H1 (cell line): ENCODE measurements at regions not wholly inside any gene's neighbourhood (a gene's known extent, or its start where the extent isn't known, plus 50 kb on each side); places are given as distances from the start of the nearest gene placed in this dataset.

Experiments used
- CTCF ChIA-PET: fragments of 300-600 bp; sonication (Branson Sonifier 250); formaldehyde crosslinking; loops from one replicate; lab custom pipeline; 2021; ENCODE audit not compliant: partially characterized antibody; lab: Charles Lee
- POLR2A ChIA-PET: fragments of 300-600 bp; sonication (Branson Sonifier 250); formaldehyde crosslinking; loops from one replicate; lab custom pipeline; 2021; ENCODE audit warnings: inconsistent platforms; ENCODE audit not compliant: partially characterized antibody; lab: Charles Lee
- DNase-seq, 2 experiments: peaks; one replicate each; pipeline versions ENCODE4 v3.0.0 to v3.0.0-alpha.2; 2010 to 2022; ENCODE audit warnings: low spot score in 2 of 2, low read depth in 1 of 2, mixed read lengths in 1 of 2
- FAIRE-seq: peaks from 2 replicates; lab custom pipeline; 2011; peaks lifted over from hg19 to GRCh38; lab: Jason Lieb, UNC
- H2AFZ ChIP-seq: 2 replicates; pipeline ENCODE4 v1.8.1; 2012; ENCODE audit warnings: low read length, inconsistent platforms
- H2AK5ac ChIP-seq: 2 replicates; pipeline ENCODE4 v1.6.1; 2013; ENCODE audit warnings: low read depth, low read length
- H2BK120ac ChIP-seq: replicated peaks from 2 replicates; pipeline ENCODE3; 2013; ENCODE audit warnings: low read depth, low read length, inconsistent platforms
- H2BK12ac ChIP-seq: 2 replicates; pipeline ENCODE4 v1.6.1; 2013; ENCODE audit warnings: low read depth, low read length
- H2BK15ac ChIP-seq: 2 replicates; pipeline ENCODE4 v1.6.1; 2013; ENCODE audit warnings: low read length
- H2BK20ac ChIP-seq: 2 replicates; pipeline ENCODE4 v1.6.1; 2013; ENCODE audit warnings: low read length
- H2BK5ac ChIP-seq: 2 replicates; pipeline ENCODE4 v1.6.1; 2013; ENCODE audit warnings: low read depth, low read length
- H3K14ac ChIP-seq: 2 replicates; pipeline ENCODE4 v1.6.1; 2013; ENCODE audit warnings: inconsistent platforms; ENCODE audit not compliant: insufficient read length
- H3K18ac ChIP-seq: 2 replicates; pipeline ENCODE4 v1.6.1; 2013; ENCODE audit warnings: low read length; ENCODE audit errors: extremely low read depth
- H3K23ac ChIP-seq: 2 replicates; pipeline ENCODE4 v1.6.1; 2013; ENCODE audit warnings: inconsistent platforms; ENCODE audit not compliant: insufficient read length
- H3K23me2 ChIP-seq: 2 replicates; pipeline ENCODE4 v1.6.1; 2013; ENCODE audit warnings: low read depth, low read length
- H3K27ac ChIP-seq: 2 replicates; pipeline ENCODE4 v1.6.1; 2011; ENCODE audit warnings: low read depth, low read length, inconsistent platforms
- H3K27me3 ChIP-seq, 4 experiments: replicated peaks in 1 of 4; 1 replicate in 1 of 4; 2 replicates in 3 of 4; pipeline versions ENCODE4 v1.6.1 to v1.8.1; 2011 to 2013; ENCODE audit warnings: low read length in 3 of 4, mild to moderate bottlenecking in 3 of 4, inconsistent platforms in 2 of 4, mixed read lengths in 2 of 4, moderate library complexity in 1 of 4; ENCODE audit not compliant: control insufficient read depth in 3 of 4, insufficient read depth in 3 of 4; ENCODE audit errors: extremely low read depth in 1 of 4
- H3K36me3 ChIP-seq, 4 experiments: 2 replicates each; pipeline versions ENCODE4 v1.6.1 to v1.8.1; 2011 to 2013; ENCODE audit warnings: mild to moderate bottlenecking in 4 of 4, low read length in 3 of 4, moderate library complexity in 2 of 4, control low read depth in 1 of 4, inconsistent platforms in 1 of 4; ENCODE audit not compliant: insufficient read depth in 4 of 4, control insufficient read depth in 2 of 4
- H3K4ac ChIP-seq: replicated peaks from 2 replicates; pipeline ENCODE3; 2013; ENCODE audit warnings: low read length, low read depth, mixed read lengths, inconsistent platforms; ENCODE audit not compliant: insufficient read length
- H3K4me1 ChIP-seq, 4 experiments: replicated peaks in 1 of 4; 1 replicate in 1 of 4; 2 replicates in 3 of 4; pipeline versions ENCODE4 v1.6.1 to v1.8.1; 2011 to 2013; ENCODE audit warnings: low read length in 3 of 4, inconsistent platforms in 2 of 4, mixed read lengths in 1 of 4; ENCODE audit not compliant: insufficient read depth in 4 of 4, control insufficient read depth in 3 of 4
- H3K4me2 ChIP-seq, 2 experiments: 2 replicates each; pipeline versions ENCODE4 v1.6.1 to v1.8.1; 2011 to 2013; ENCODE audit warnings: low read depth in 2 of 2, low read length in 2 of 2, control low read depth in 1 of 2, inconsistent platforms in 1 of 2, mild to moderate bottlenecking in 1 of 2; ENCODE audit not compliant: insufficient read depth in 1 of 2
- H3K4me3 ChIP-seq, 4 experiments: fragments of 200-600, 300-600 bp in 1 of 4; sonication (generic), shearing (Covaris generic), sonication (Bioruptor Twin) in 1 of 4; 2 replicates each; pipeline versions ENCODE4 v1.5.1 to v1.8.1; 2011 to 2016; ENCODE audit warnings: low read length in 4 of 4, low read depth in 3 of 4, control low read depth in 2 of 4, inconsistent platforms in 2 of 4, mild to moderate bottlenecking in 2 of 4, mixed read lengths in 1 of 4, moderate library complexity in 1 of 4; ENCODE audit not compliant: insufficient read depth in 2 of 4; ENCODE audit errors: extremely low read depth in 1 of 4
- H3K56ac ChIP-seq: replicated peaks from 2 replicates; pipeline ENCODE3; 2013; ENCODE audit warnings: low read depth, mild to moderate bottlenecking, mixed read lengths, low read length, inconsistent platforms; ENCODE audit not compliant: insufficient read length
- H3K79me1 ChIP-seq: 2 replicates; pipeline ENCODE4 v1.6.1; 2013; ENCODE audit warnings: low read depth, low read length, control low read depth
- H3K79me2 ChIP-seq, 2 experiments: 2 replicates each; pipeline versions ENCODE4 v1.6.1 to v1.8.1; 2012 to 2013; ENCODE audit warnings: low read length in 2 of 2, mild to moderate bottlenecking in 2 of 2, inconsistent platforms in 1 of 2; ENCODE audit not compliant: insufficient read depth in 2 of 2, control insufficient read depth in 1 of 2
- H3K9ac ChIP-seq, 4 experiments: replicated peaks in 1 of 4; 1 replicate in 1 of 4; 2 replicates in 3 of 4; pipeline versions ENCODE4 v1.6.1 to v1.8.1; 2011 to 2013; ENCODE audit warnings: low read depth in 3 of 4, low read length in 3 of 4, control low read depth in 2 of 4, mild to moderate bottlenecking in 2 of 4, moderate library complexity in 2 of 4, inconsistent platforms in 1 of 4; ENCODE audit errors: extremely low read depth in 1 of 4
- H3K9me3 ChIP-seq, 2 experiments: 2 replicates each; pipeline versions ENCODE4 v1.6.1 to v1.8.1; 2012 to 2013; ENCODE audit warnings: mild to moderate bottlenecking in 2 of 2, moderate library complexity in 2 of 2, control low read depth in 1 of 2, inconsistent platforms in 1 of 2, low read depth in 1 of 2, low read length in 1 of 2, mixed read lengths in 1 of 2; ENCODE audit not compliant: insufficient read depth in 2 of 2
- H4K20me1 ChIP-seq, 2 experiments: replicated peaks in 1 of 2; 2 replicates each; pipeline versions ENCODE3 to v1.8.1; 2011 to 2013; ENCODE audit warnings: inconsistent platforms in 2 of 2, low read length in 2 of 2, mild to moderate bottlenecking in 1 of 2; ENCODE audit not compliant: insufficient read depth in 2 of 2, control insufficient read depth in 1 of 2
- H4K5ac ChIP-seq: 2 replicates; pipeline ENCODE4 v1.6.1; 2013; ENCODE audit warnings: low read length, low read depth, mixed read lengths, inconsistent platforms; ENCODE audit not compliant: insufficient read length
- H4K8ac ChIP-seq: 2 replicates; pipeline ENCODE4 v1.8.0; 2013; ENCODE audit warnings: mild to moderate bottlenecking, moderate library complexity, low read length, inconsistent platforms; ENCODE audit not compliant: insufficient read depth; ENCODE audit errors: extremely low read depth
- H4K91ac ChIP-seq: replicated peaks from 2 replicates; pipeline ENCODE3; 2013; ENCODE audit warnings: low read length, mixed read lengths, inconsistent platforms; ENCODE audit not compliant: insufficient read length
- BRCA1 ChIP-seq: IDR thresholded peaks from 2 replicates; pipeline ENCODE4 v1.6.1; 2012; ENCODE audit warnings: low read depth, low read length, improper control_type of control experiment
- CREB1 ChIP-seq: IDR thresholded peaks from 2 replicates; pipeline ENCODE4 v1.6.1; 2012; ENCODE audit warnings: inconsistent platforms
- PHF8 ChIP-seq: fragments of 200-600 bp; sonication (generic); conservative IDR thresholded peaks from 2 replicates; pipeline ENCODE4 v1.7.1; 2012; ENCODE audit warnings: low read depth, mild to moderate bottlenecking, inconsistent platforms, low read length, moderate library complexity
- POLR2A ChIP-seq, 2 experiments: IDR thresholded peaks; 1 replicate in 1 of 2; 2 replicates in 1 of 2; pipeline ENCODE4 v1.6.1; 2011; ENCODE audit warnings: low read depth in 2 of 2, low read length in 2 of 2, mild to moderate bottlenecking in 2 of 2; ENCODE audit errors: control extremely low read depth in 1 of 2
- SP1 ChIP-seq: IDR thresholded peaks from 2 replicates; pipeline ENCODE4 v1.6.1; 2011; ENCODE audit warnings: low read depth, low read length
- TAF1 ChIP-seq: IDR thresholded peaks from 2 replicates; pipeline ENCODE4 v1.6.1; 2011; ENCODE audit warnings: mild to moderate bottlenecking, low read depth, low read length
- TAF7 ChIP-seq: optimal IDR thresholded peaks from 2 replicates; pipeline ENCODE3; 2011; ENCODE audit warnings: low read depth, mild to moderate bottlenecking, inconsistent platforms, low read length, moderate library complexity, borderline replicate concordance
- WGBS, 2 experiments: shearing (Covaris generic) in 1 of 2; methylation state at CpG; one replicate each; pipeline versions ENCODE4 v1.1.6 to v1.1.7; 2013 to 2015; ENCODE audit warnings: low lambda C conversion rate in 2 of 2, mixed read lengths in 2 of 2, inconsistent platforms in 1 of 2, low coverage in 1 of 2, missing lambda C conversion rate in 1 of 2; ENCODE audit not compliant: insufficient replicate concordance in 2 of 2, insufficient coverage in 1 of 2, insufficient read length in 1 of 2; ENCODE audit errors: extremely low coverage in 1 of 2, missing lambda C conversion rate in 1 of 2; 5-methylcytosine and 5-hydroxymethylcytosine counted together
- TF ChIP-seq, protein P1 (sequence below): IDR thresholded peaks from 2 replicates; pipeline ENCODE4 v1.6.1; 2011; ENCODE audit warnings: low read depth, mild to moderate bottlenecking, low read length; ENCODE audit not compliant: insufficient read depth

DNA sequence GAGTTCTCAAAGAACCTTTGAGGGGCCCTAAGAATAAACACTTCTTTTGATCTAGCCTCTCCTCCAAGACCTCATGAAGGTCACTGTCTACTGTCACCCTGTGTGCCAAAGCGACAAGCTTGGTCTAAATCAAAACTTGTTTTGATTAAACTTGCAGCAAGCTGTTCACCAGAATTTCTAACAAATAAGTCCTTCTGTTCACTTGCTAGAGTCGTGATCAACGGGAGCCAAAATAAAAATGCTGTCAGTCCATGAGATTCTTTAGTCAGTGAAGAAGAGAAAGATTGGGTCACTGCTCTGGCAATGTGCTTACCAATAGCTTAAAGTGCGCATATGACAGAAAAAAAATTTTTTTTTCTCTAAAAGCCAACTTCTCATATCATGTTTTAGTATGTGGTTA, 53.9 kb upstream of the GALNT5 start:
- no peak overlapping the region for H3K4me3 ChIP-seq
- 94% methylated on average over 4 of the region's 4 CpGs; no CpG with 5 or more reads in 1 of the 2 experiments for whole genome bisulfite sequencing, 2 experiments
- FAIRE-seq = no peak
- TF ChIP-seq CREB1 (no peak), SP1 (no peak), TAF7 (no peak), POLR2A (IDR thresholded peaks at IDR 0.05; ENCODE audit: control extremely low read depth in 1 of 2, low read depth in 2 of 2, low read length in 2 of 2) (no peak), BRCA1 (no peak), PHF8 (no peak), TAF1 (no peak)
- TF ChIP-seq, protein P1, sequence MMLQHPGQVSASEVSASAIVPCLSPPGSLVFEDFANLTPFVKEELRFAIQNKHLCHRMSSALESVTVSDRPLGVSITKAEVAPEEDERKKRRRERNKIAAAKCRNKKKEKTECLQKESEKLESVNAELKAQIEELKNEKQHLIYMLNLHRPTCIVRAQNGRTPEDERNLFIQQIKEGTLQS = no peak

More for the DNA sequence above, 53.9 kb upstream of the GALNT5 start:
- no peaks in the 10 kb centered on the region; a peak in 1 of 4 replicates for H3K9me3 ChIP-seq
- no peaks in the 10 kb centered on the region for H3K79me1 ChIP-seq
- no peak overlapping the region for H4K5ac ChIP-seq
- ChIA-PET POLR2A (no interaction called here), CTCF (interaction anchor here (1.1 kb wide), 1 partner anchor 10 kb away, joined by 6 read pairs; no protein-coding TSS in a partner anchor)
- no peak overlapping the region for H2BK120ac ChIP-seq
- H2BK15ac ChIP-seq = no peak overlapping the region
- no peak overlapping the region for H4K8ac ChIP-seq
- no peaks in the 10 kb centered on the region for H3K79me2 ChIP-seq
- H2AFZ ChIP-seq = no peak overlapping the region
- no peak for DNase-seq
- H2BK20ac ChIP-seq = no peak overlapping the region
- no peak overlapping the region for H3K18ac ChIP-seq
- H4K20me1 ChIP-seq = no peaks in the 10 kb centered on the region
- H4K91ac ChIP-seq = no peak overlapping the region
- H2AK5ac ChIP-seq = no peak overlapping the region
- H3K9ac ChIP-seq = no peak overlapping the region
- no peak overlapping the region for H3K4me2 ChIP-seq
- H3K27me3 ChIP-seq = no peaks in the 10 kb centered on the region
- no peak overlapping the region for H3K56ac ChIP-seq
- H3K4me1 ChIP-seq = no peaks in the 10 kb centered on the region
- H3K23me2 ChIP-seq = no peaks in the 10 kb centered on the region
- H3K14ac ChIP-seq = no peak overlapping the region
- H2BK12ac ChIP-seq = no peak overlapping the region
- H2BK5ac ChIP-seq = no peak overlapping the region
- H3K4ac ChIP-seq = no peak overlapping the region
- no peak overlapping the region for H3K23ac ChIP-seq
- no peak overlapping the region for H3K27ac ChIP-seq
- H3K36me3 ChIP-seq = no peaks in the 10 kb centered on the region
